H9 (cell line): ENCODE measurements at regions not wholly inside any gene's neighbourhood (a gene's known extent, or its start where the extent isn't known, plus 50 kb on each side); places are given as distances from the start of the nearest gene placed in this dataset.
"Not testable (repeated sequence)": the region's sequence is repeated elsewhere in the genome, so short reads cannot be mapped to it uniquely, and the experiment has no call there.

Experiments
- DNase-seq: peaks from one replicate; pipeline ENCODE4 v3.0.0-alpha.2; 2017
- H2AFZ ChIP-seq: one replicate; pipeline ENCODE4 v1.6.1; 2013; ENCODE audit warnings: mild to moderate bottlenecking, low read length, control low read depth, moderate library complexity
- H2AK5ac ChIP-seq: 2 replicates; pipeline ENCODE4 v1.6.1; 2013; ENCODE audit warnings: low read length, control low read depth, mixed read lengths; ENCODE audit not compliant: insufficient read length
- H2BK120ac ChIP-seq: one replicate; pipeline ENCODE4 v1.6.1; 2013; ENCODE audit warnings: low read depth, mild to moderate bottlenecking, low read length, control low read depth, inconsistent platforms; ENCODE audit not compliant: poor library complexity, severe bottlenecking
- H2BK12ac ChIP-seq: 2 replicates; pipeline ENCODE4 v1.6.1; 2013; ENCODE audit warnings: low read length, control low read depth, mixed read lengths, low read depth; ENCODE audit not compliant: insufficient read length
- H2BK15ac ChIP-seq: 2 replicates; pipeline ENCODE4 v1.6.1; 2013; ENCODE audit warnings: low read depth, low read length, control low read depth
- H2BK20ac ChIP-seq: one replicate; pipeline ENCODE4 v1.6.1; 2013; ENCODE audit warnings: low read depth, mild to moderate bottlenecking, low read length, control low read depth, inconsistent platforms; ENCODE audit not compliant: poor library complexity, severe bottlenecking
- H2BK5ac ChIP-seq: 2 replicates; pipeline ENCODE4 v1.6.1; 2013; ENCODE audit warnings: low read length, control low read depth, mixed read lengths; ENCODE audit not compliant: insufficient read length
- H3K14ac ChIP-seq: 2 replicates; pipeline ENCODE4 v1.6.1; 2013; ENCODE audit warnings: low read length, control low read depth; ENCODE audit not compliant: insufficient read depth
- H3K18ac ChIP-seq: 2 replicates; pipeline ENCODE4 v1.6.1; 2013; ENCODE audit warnings: low read depth, mild to moderate bottlenecking, mixed read lengths, low read length, control low read depth; ENCODE audit not compliant: insufficient read length
- H3K23ac ChIP-seq: 2 replicates; pipeline ENCODE4 v1.6.1; 2013; ENCODE audit warnings: low read length, control low read depth, mixed read lengths, low read depth; ENCODE audit not compliant: insufficient read length
- H3K23me2 ChIP-seq: 2 replicates; pipeline ENCODE4 v1.6.1; 2013; ENCODE audit warnings: low read depth, mild to moderate bottlenecking, mixed read lengths, low read length, control low read depth; ENCODE audit not compliant: insufficient read length, poor library complexity, severe bottlenecking
- H3K27ac ChIP-seq: 2 replicates; pipeline ENCODE4 v1.5.1; 2013; ENCODE audit warnings: low read length, control low read depth, mixed read lengths, low read depth; ENCODE audit not compliant: insufficient read length
- H3K27me3 ChIP-seq: 2 replicates; pipeline ENCODE4 v1.6.1; 2013; ENCODE audit warnings: low read length, control low read depth, inconsistent platforms; ENCODE audit not compliant: insufficient read depth
- H3K4ac ChIP-seq: 2 replicates; pipeline ENCODE4 v1.6.1; 2013; ENCODE audit warnings: low read depth, mild to moderate bottlenecking, control low read depth, inconsistent platforms, low read length, moderate library complexity
- H3K4me1 ChIP-seq: 2 replicates; pipeline ENCODE4 v1.6.1; 2013; ENCODE audit warnings: low read length, control low read depth, inconsistent platforms; ENCODE audit not compliant: insufficient read depth
- H3K4me2 ChIP-seq: 2 replicates; pipeline ENCODE4 v1.6.1; 2013; ENCODE audit warnings: low read length, control low read depth, mixed read lengths; ENCODE audit not compliant: insufficient read length, insufficient read depth
- H3K56ac ChIP-seq: 2 replicates; pipeline ENCODE4 v1.6.1; 2013; ENCODE audit warnings: low read depth, mild to moderate bottlenecking, mixed read lengths, low read length, control low read depth; ENCODE audit not compliant: insufficient read length
- H3K79me1 ChIP-seq: 2 replicates; pipeline ENCODE4 v1.6.1; 2013; ENCODE audit warnings: low read depth, mild to moderate bottlenecking, moderate library complexity, low read length, control low read depth, inconsistent platforms; ENCODE audit not compliant: insufficient read depth, poor library complexity, severe bottlenecking
- H3K79me2 ChIP-seq: 2 replicates; pipeline ENCODE4 v1.6.1; 2013; ENCODE audit warnings: low read length, control low read depth, inconsistent platforms; ENCODE audit not compliant: insufficient read depth
- H3K9ac ChIP-seq: 2 replicates; pipeline ENCODE4 v1.6.1; 2013; ENCODE audit warnings: low read length, control low read depth, mixed read lengths; ENCODE audit not compliant: insufficient read length; ENCODE audit errors: extremely low read depth
- H3K9me3 ChIP-seq: one replicate; pipeline ENCODE4 v1.6.1; 2013; ENCODE audit warnings: low read depth, low read length, inconsistent platforms; ENCODE audit not compliant: control insufficient read depth
- H3T11ph ChIP-seq: one replicate; pipeline ENCODE4 v1.6.1; 2013; ENCODE audit warnings: mild to moderate bottlenecking, low read length, control low read depth, inconsistent platforms
- H4K20me1 ChIP-seq: one replicate; pipeline ENCODE4 v1.6.1; 2013; ENCODE audit not compliant: control insufficient read depth, insufficient read length, insufficient read depth
- H4K5ac ChIP-seq: 2 replicates; pipeline ENCODE4 v1.6.1; 2013; ENCODE audit warnings: low read depth, mild to moderate bottlenecking, mixed read lengths, low read length, control low read depth; ENCODE audit not compliant: insufficient read length
- H4K8ac ChIP-seq: replicated peaks from 2 replicates; pipeline ENCODE4 v1.6.1; 2013; ENCODE audit warnings: low read length, control low read depth, mixed read lengths, low read depth; ENCODE audit not compliant: insufficient read length
- H4K91ac ChIP-seq: 2 replicates; pipeline ENCODE4 v1.6.1; 2013; ENCODE audit warnings: low read depth, mild to moderate bottlenecking, moderate library complexity, mixed read lengths, low read length, control low read depth; ENCODE audit not compliant: insufficient read length
- H3K27ac Mint-ChIP-seq, 3 experiments: 2 replicates in 2 of 3; 3 replicates in 1 of 3; pipeline ENCODE4 v1.8.0; 2020 to 2021; ENCODE audit warnings: mixed read lengths in 3 of 3, mild to moderate bottlenecking in 1 of 3, moderate library complexity in 1 of 3
- H3K27me3 Mint-ChIP-seq: 2 replicates; pipeline ENCODE4 v1.8.0; 2021; ENCODE audit warnings: low read depth, mild to moderate bottlenecking, moderate library complexity, mixed read lengths
- H3K36me3 Mint-ChIP-seq, 3 experiments: 2 replicates in 2 of 3; 3 replicates in 1 of 3; pipeline ENCODE4 v1.8.0; 2020 to 2021; ENCODE audit warnings: low read depth in 3 of 3, mixed read lengths in 3 of 3; ENCODE audit not compliant: insufficient read depth in 1 of 3
- H3K4me1 Mint-ChIP-seq, 2 experiments: 2 replicates each; pipeline ENCODE4 v1.8.0; 2020; ENCODE audit warnings: mixed read lengths in 2 of 2
- H3K4me3 Mint-ChIP-seq, 2 experiments: 2 replicates in 1 of 2; 3 replicates in 1 of 2; pipeline ENCODE4 v1.8.0; 2020 to 2021; ENCODE audit warnings: mild to moderate bottlenecking in 2 of 2, mixed read lengths in 2 of 2, moderate library complexity in 1 of 2
- H3K9me3 Mint-ChIP-seq, 2 experiments: 2 replicates in 1 of 2; 3 replicates in 1 of 2; pipeline ENCODE4 v1.8.0; 2020; ENCODE audit warnings: mild to moderate bottlenecking in 2 of 2, mixed read lengths in 2 of 2, moderate library complexity in 1 of 2
- CTCF ChIP-seq: fragments of 200-600 bp; sonication (generic); conservative IDR thresholded peaks from 3 replicates; pipeline ENCODE4 v1.8.0; 2021; ENCODE audit warnings: antibody characterized with exemption, mild to moderate bottlenecking
- WGBS: extraction: QIAGEN DNeasy Blood & Tissue Kit; methylation state at CpG from one replicate; pipeline ENCODE4 v1.1.7; 2013; ENCODE audit warnings: missing lambda C conversion rate, low lambda C conversion rate, mixed read lengths; ENCODE audit not compliant: insufficient read length; ENCODE audit errors: extremely low coverage; 5-methylcytosine and 5-hydroxymethylcytosine counted together

- no peak overlapping the region for H3K4me2 ChIP-seq
- no peaks in the 10 kb centered on the region; a peak in 1 of 7 replicates for H3K36me3 Mint-ChIP-seq
- no peak overlapping the region for H2BK15ac ChIP-seq
- no peak overlapping the region for H3K4ac ChIP-seq
- no peak overlapping the region for H2AK5ac ChIP-seq
- no peaks in the 10 kb centered on the region for H3K23me2 ChIP-seq
- H4K20me1 ChIP-seq, result no peaks in the 10 kb centered on the region
- H3K9me3 ChIP-seq, result no peaks in the 10 kb centered on the region
- no peak overlapping the region for H3T11ph ChIP-seq
- H4K8ac ChIP-seq, result no peak overlapping the region
- H3K27me3 Mint-ChIP-seq, result no peaks in the 10 kb centered on the region; the same call in 1 of the 2 replicates
- H3K27ac ChIP-seq, result no peak overlapping the region
- no peak overlapping the region for H3K18ac ChIP-seq
- H2BK20ac ChIP-seq, result no peak overlapping the region
- no peak overlapping the region for H2BK5ac ChIP-seq
- no peak overlapping the region for H3K56ac ChIP-seq
- no peaks in the 10 kb centered on the region for H3K27me3 ChIP-seq
- no peak overlapping the region for H2AFZ ChIP-seq
- H3K79me1 ChIP-seq, result no peaks in the 10 kb centered on the region
- no peak overlapping the region for H3K9ac ChIP-seq
- no peaks in the 10 kb centered on the region for H3K79me2 ChIP-seq
- no CpG with 5 or more reads among the region's 9 CpGs for WGBS
- peaks cover 3 to 12% of the 10 kb centered on the region in 2 experiments for H3K4me1 Mint-ChIP-seq
- no peak for TF ChIP-seq CTCF
- peaks cover 0 to 3% of the 10 kb centered on the region in 2 experiments; a peak in 2 of 5 replicates for H3K9me3 Mint-ChIP-seq
- no peak overlapping the region for H3K4me3 Mint-ChIP-seq
- H4K5ac ChIP-seq, result no peak overlapping the region
- no peak overlapping the region for H4K91ac ChIP-seq
- no peak for DNase-seq
- no peak overlapping the region for H3K27ac Mint-ChIP-seq
- H3K23ac ChIP-seq, result no peak overlapping the region
- H3K4me1 ChIP-seq, result no peaks in the 10 kb centered on the region
- H2BK120ac ChIP-seq, result no peak overlapping the region
- H2BK12ac ChIP-seq, result no peak overlapping the region
- H3K14ac ChIP-seq, result no peak overlapping the region
Measured at GRCh38 chr11:67820081-67820480, 145.7 kb upstream of the ALDH3B2 start.

- not testable (repeated sequence) for H3K9me3 Mint-ChIP-seq, H3K23ac ChIP-seq, H3K79me2 ChIP-seq, H3K9me3 ChIP-seq, H3K27me3 ChIP-seq, H3K56ac ChIP-seq, H3K4me2 ChIP-seq, H3T11ph ChIP-seq, H4K20me1 ChIP-seq, H4K5ac ChIP-seq, H2BK12ac ChIP-seq, H3K4me3 Mint-ChIP-seq, H3K27ac ChIP-seq, H2BK120ac ChIP-seq, H3K27ac Mint-ChIP-seq, H3K27me3 Mint-ChIP-seq, H2BK5ac ChIP-seq, H3K18ac ChIP-seq, H4K8ac ChIP-seq, H3K79me1 ChIP-seq, H3K4ac ChIP-seq, H2BK15ac ChIP-seq, H3K4me1 ChIP-seq, H4K91ac ChIP-seq, H3K4me1 Mint-ChIP-seq, H2AFZ ChIP-seq, H3K23me2 ChIP-seq, H3K36me3 Mint-ChIP-seq, H2AK5ac ChIP-seq, H2BK20ac ChIP-seq, H3K9ac ChIP-seq, DNase-seq, H3K14ac ChIP-seq
- WGBS, result no CpG with 5 or more reads among the region's 21 CpGs
Measured at GRCh38 chr11:67817558-67817957, 143.1 kb upstream of the ALDH3B2 start.
